ENCODE measurements at regions not wholly inside any gene's neighbourhood (a gene's known extent, or its start where the extent isn't known, plus 50 kb on each side); places are given as distances from the start of the nearest gene placed in this dataset.

DNA sequence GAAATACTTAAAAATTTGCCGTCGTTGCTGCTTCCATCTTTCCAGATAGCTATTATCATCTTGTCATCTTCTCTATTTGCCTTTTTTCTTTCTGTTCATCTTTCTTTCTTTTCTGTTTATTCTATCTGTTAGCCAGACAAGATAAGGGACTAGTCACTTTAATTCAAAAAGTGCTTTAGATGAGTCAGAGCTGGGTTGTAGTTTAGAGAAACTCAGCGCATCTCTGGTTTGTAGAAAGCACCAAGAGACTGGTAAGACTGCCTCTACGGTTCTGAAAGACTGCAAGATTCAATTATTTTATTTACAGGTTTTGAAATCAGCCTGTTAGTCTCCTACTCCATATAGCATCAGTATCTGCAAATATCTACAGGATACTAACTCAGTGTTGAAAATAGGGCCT is 562.8 kb upstream of the RIOK2 start:
- DNase-seq = no peak

DNA sequence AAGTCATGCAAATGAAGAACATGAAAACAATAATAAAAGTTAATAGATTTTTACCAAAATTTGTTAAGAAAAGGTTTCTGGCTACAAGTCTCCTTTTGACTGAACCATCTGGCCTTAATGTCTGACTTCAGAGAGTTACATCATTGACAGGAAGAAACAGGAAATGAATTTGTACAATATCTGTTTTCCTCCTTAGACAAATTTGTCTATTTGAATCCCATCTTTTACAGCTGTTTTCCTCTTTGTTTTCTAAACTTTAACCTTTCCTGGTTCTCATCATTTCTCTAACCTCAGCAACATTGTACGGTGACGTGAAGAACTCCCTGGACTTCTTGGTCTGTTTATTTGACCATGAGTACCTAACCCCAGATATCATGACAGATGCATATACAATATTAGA is 567.5 kb upstream of the RIOK2 start:
- no peak for DNase-seq

DNA sequence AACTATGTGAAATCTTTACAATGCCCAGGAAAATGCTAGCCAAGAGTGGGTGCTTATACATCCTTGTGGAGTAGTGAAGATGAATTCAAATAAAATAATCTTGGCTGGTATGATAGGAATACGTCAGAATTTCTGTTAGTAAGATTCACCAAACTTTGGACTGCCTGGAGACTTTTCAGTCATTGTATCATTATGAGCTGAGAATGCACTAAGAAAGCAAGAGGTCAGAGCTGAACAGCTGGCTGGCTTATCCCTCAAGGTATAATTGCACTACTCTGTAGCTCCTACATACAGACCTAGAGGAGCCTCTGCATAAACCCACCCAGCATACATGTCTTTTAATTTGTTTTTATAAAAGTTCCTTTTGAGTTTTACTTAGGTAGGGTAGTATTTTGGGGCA is 568.5 kb upstream of the RIOK2 start:
- peak; percentile 4 for DNase-seq

DNA sequence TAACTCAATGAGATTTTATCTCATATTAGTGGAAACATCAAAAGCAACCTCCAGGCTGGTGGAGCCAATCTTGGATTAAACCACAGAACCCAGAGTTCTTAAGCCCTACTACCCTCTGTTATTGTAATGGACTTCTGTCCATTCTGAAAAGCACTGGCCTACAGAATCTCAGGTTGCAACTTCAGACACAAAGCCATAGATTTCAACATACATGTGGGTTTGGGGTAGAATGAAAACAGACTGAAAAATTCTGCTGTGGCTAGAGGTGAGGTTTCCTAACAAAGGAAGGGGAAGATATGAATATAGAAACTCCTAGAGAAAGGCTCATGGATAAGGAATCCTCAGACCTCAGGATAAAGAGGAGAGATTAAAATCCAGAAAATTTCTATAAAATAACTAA is 569.8 kb upstream of the RIOK2 start:
- DNase-seq = no peak

DNA sequence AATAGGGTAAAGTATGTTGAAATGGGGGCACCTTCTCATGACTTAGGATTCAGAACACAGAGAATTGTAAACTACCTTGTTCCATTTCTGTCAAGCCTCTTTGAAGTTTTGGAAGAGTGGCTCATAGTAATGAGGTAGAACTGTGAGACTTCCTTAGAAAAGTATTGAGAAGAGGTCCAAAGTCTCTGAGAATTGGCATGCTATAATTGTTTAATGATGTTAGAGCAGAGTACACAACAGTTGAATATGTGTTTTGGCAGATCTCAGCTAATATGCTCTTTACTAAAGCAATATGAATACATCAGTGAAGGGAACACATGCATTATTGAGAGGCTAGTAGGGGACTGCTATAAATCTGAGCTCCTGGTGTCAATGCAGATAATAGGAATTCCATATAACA is 579.4 kb upstream of the RIOK2 start:
- no peak for DNase-seq

DNA sequence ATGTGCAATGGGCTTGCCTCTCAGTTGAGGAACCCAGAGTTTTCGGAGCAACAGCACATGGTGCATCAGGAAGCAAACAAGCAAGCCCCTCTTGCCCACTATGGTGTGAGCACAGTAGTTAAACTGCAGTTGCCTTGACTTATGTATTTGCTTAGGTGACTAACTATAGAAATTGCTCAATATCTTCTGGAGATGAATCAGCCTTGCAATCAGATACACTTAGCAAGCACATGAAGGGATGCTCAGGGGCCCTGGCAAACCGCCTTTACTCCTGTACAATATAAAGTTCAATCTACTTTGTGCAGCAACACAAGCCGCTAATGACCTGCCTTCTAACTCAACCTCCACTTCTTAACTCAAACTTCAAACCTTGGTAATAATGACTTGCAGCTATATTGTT is 581.7 kb upstream of the RIOK2 start:
- no peak for DNase-seq

DNA sequence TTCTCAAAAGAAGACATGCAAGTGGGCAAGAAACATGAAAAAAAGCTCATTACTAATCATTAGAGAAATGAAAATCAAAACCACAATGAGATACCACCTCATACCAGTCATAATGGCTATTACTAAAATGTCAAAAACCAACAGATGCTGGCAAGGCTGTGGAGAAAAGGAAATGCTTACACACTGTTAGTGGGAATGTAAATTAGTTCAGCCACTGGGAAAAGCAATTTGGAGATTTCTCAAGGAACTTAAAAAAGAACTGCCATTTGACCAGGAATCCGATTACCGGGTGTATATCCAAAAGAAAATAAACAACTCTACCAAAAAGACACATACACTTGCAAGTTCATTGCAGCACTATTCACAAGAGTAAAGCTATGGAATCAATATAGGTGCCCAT is 595.4 kb upstream of the RIOK2 start:
- no peak for DNase-seq

DNA sequence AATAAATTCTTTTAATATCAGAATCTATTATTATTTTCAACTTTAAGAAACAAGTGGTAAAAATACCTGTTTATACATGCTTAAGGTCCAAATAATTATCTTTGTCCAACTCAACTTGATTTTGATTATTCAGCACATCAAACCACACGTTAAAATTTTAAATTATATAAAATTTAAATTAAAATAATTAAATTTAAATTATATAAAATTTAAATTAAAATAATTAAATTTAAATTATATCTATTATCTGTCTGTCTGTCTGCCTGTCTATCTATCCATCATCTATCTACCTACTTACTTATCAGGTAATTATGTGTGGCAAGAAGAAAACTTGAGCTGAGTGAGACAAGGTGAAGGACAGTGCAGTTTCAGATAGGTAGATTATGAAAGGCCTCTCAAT is 605.3 kb upstream of the RIOK2 start:
- DNase-seq = no peak

DNA sequence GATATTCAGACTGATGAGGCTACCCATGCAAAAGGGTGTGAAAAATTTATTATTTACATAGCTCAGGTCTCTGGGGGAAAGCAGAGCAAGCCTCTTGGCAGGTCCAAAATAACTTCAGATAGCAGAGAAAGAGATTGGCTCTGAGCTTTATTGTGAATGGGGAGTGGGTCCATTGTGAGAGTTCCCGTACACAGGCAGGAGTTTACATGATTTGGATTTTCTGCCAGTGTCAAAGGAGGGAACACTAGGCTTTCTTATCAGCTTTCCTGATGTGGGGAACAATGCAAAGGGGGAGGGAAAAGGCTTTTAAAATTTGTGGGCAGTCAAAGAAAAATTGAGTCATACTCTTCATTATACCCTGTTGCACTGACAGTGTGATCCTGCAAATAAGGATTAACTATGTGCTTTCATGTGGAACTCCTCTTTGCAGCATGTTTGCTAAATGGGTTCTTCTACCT is 615.0 kb upstream of the RIOK2 start:
- DNase-seq = no peak

DNA sequence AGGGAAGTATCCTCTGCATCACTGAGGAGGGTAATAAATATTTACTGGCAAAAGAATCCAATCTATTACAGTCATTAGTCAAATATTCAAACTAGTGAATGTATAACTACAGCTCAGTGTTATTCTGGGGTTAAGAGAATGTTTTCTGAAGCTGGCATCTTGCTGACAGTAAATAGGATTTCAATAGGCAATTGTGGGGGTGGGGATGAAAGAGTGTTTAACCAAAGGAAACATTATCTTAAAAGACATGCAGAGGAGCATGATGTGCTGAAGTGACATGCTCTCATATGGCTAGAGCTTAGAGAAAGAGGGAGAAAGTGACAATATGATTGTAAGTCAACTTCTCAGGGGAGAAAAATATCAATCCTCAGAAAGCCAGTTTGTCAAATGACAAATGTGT is 618.4 kb upstream of the RIOK2 start:
- no peak for DNase-seq

DNA sequence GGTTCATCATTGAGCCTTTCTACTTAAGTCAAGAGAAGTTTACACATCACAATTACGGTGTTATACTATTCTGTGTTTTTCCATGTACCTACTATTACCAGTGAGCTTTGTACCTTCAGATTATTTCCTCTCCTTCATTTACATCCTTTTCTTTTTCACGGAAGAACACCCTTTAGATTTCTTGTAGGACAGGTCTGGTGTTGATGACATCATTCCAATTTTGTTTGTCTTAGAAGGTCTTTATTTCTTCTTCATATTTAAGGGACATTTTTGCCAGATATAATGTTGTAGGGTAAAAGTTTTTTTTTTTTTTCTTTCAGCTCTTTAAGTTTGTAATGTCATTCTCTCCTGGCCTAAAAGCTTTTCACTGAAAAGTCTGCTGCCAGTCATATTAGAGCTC is 637.1 kb upstream of the RIOK2 start:
- DNase-seq = no peak

DNA sequence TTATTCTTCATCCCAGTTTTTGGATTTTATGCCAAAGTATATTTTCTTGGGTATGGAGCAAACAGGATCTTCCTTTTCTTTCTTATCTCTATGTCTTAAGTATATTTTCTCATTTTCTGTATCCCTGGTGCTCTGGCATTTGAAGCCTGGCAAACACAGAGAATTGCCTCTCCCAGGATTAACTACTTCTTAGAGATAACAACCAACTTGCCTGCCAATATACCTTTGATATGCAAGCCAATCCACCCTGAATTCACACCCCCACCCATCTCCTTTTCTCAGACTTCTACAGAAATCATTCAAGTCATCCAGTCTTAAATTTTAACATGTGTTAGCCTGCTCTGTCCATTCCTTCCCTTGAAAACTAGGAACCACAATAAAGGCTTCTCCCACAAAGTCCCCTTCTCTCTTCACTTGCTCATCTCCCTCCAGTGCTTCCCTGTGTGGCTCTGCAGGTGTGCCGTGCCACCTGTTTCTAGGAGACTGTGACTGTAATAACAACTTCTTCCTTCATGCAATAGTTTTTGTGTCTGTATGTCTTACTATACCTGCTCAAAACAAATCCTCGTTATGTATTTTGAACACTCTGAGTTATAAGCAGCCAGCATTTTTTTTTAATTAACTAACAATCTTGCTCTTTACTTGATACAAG is 649.7 kb upstream of the RIOK2 start:
- DNase-seq = no peak

DNA sequence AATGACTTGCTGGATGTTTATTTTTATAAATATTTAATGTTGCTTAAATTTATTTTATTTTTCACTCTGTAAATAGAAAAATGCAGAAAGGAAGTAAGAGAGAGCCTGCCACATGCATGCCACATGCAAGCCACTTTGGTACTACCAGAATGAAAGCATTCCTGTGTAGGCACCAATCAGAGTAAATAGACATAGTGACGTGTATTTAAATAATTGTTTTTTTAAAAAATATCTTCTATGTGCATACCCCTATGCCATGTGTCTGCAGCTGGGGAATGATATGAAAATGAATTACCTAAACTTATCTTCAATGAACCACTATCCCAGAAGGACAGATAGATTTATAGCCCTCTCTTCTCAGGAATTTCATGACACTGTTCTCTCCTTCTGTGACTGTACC is 651.5 kb upstream of the RIOK2 start:
- DNase-seq = no peak

DNA sequence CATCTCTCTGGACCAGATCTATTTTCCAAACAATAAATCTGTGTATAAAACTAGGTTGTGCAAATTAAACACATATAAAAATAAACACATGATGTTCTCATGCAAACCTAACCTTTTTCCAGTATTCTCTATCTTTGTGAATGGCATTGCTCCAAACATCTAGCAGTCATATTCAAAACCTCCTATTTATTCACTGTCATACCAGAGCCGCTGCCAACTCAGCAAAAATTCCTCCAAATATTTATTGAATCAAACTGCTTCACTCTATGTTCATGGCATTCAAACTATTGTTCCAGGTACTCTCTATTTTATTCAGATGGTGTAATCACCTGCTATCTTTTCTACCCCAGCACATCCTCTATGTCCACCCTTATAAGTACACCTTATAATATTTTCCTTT is 652.1 kb upstream of the RIOK2 start:
- DNase-seq = no peak

DNA sequence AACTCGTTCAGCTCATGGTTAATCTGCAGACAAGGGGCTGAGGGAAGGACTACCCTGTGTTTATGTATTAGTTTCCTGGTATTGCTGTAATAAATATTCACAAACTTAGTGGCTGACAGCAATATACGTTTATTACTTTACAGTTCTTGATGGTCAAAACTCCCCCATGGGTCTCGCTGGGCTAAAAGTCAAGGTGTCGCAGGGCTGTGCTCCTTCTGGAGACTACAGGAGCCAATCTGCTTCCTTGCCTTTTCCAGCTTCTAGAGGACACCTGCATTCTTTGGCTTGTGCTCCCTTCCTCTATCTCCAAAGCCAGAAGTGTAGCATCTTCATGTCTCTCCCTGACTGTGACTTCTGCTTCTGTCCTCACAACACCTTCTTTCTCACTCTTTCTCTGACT is 653.8 kb upstream of the RIOK2 start:
- DNase-seq = no peak

DNA sequence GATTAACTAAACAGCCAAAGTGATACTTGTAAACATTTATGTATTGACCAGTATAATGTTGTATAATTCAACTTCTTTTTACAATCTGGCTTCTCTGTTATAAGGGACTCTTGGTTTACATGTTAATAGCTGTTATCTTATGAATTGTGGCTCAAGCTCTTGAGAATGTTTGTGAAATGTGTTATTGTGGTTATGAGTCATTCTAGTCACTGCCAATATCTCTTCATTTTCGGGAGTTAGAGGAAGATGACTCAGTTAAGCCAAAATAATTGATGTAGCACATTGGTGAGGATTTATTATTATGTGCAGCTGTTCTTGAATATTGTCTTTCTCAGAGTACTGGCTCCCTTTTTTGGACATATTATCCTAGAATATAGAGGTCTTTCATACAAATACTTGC is 655.2 kb upstream of the RIOK2 start:
- no peak for DNase-seq

DNA sequence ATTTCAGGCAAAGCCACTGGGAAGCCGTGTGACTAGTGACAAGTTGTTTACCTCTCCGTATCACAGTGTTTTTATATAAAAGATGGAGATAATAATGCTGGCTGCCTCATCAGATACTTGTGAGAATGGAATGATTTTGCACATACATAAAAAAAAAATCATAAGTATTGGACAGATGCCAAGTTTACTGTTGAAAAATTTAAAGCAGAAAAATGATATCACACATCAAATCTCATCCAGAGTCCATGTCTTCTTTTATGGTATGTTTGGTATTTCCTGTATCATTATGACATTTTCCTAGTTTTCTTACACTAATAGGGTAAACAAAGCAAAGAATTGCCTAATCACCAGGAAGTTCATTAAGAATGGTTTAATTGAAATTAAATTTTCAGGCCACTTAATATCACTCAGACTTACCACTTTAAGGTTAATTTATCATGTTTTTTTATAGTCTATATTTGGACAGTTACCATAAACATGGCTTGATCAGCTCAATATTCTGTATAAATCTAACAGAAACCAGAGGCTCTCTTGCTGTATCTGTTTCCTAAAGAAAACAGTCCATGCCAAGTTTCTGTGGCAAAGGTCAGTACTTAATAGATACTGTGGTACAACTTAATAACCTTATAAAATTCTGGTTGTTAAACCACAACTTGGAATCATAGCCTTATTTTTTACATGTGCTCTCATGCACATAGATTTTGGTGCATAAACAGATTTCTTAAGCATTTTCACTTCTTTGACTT is 656.5 kb upstream of the RIOK2 start:
- DNase-seq = no peak

DNA sequence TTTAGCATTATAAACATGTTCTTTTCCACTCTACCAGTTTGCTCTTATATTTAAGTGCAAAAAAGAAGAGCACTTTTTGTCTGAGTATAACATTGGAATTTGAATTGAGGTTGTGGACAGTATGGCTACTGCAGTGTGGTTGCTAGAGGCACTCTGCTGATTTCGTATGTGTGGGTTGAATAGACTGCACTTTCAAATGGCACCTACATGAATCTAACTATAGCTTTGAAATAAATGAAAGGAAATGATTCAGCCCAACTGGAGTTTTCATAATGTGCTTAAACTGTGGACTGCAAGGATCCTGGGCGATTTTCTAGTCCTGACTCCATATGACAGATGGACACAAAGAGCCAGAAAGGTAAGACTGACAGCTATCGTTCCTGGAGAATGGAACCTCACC is 657.6 kb upstream of the RIOK2 start:
- no peak for DNase-seq

DNA sequence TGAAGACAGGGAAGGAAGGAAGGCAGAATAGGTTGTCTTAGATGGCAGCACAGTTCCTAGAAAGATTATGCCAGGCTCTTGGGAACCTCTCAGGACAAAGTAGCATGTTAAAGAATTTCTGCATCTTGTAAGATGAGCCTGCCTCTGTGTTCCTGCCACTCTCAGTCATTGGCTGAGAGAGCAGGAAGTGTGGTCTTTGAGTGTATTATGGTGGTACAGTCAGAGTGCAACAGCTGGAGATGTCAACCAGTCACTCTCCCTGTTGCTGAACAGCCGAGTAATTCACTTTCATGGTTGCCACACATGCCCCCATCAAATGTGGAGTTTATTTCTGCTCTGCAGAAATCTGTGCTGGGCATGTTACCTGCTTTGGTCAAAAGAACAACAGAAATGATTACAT is 659.6 kb upstream of the RIOK2 start:
- DNase-seq = no peak

DNA sequence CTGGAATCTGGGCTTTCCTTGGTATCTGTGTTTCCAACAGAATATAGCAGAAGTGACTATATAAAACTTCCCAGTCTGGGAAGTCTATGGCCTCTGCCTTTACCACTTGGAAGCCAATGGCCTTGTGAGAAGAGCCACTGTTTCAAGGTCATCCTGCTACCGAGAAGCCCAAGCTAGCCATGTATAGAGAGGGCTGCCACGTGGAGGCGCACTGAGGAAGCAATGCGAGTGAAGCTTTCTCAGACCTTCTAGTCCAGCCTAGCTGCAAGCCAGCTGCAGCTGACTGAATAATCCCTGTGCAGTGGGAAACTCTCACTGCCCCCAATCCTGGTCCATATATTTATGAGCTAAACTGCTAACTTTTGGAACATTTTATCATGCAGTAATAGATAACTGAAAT is 661.8 kb upstream of the RIOK2 start:
- DNase-seq = peak; percentile 18

DNA sequence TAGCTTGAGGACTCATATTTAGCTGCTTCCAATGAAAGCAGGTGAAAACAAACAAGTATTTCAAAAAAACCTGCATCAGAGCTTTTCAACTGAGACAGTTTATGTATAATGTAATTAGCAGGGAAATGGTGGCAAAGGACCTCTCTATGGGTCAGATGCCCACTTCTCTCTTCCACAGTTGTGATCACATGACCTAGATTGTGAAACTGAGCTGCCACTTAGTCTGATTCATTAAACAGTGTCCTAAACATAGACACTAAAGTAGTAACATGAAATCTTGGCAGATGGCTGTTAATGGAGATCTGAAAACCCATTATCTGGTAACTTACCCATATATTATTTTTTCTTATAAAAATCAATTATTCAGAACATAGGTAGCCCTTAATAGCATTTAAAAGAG is 663.6 kb upstream of the RIOK2 start:
- DNase-seq = no peak

DNA sequence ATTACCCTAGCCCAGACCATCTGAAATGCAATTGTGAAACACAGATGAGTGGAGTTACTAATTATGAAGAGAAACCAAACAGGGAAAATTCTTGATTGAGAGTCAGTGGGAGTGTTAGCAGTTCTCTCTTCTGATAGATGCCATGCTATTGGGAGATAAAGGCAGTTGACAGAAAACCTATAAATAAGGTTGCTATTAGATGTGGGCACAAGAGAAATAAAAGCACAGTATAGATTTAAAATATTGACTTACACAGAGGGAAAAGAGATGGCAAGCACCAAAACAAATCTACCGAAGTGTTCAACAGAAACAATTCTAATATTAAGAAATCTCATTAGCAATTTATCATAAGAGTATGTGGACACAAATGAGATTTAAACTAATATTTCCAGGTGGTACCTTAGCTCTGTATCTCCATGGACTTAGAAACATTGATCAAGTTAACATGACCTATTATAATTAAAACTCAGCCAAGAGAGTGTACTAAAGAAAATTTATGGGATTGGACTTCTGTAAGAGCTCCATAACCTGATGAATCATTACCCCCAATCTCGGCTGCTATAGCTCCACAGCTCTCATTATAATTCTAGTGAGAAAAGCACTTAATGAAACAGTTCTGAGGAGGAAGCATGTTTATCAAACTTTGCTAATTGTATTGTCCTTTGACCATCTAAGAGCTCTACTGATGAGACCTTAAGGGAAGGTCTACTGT is 665.0 kb upstream of the RIOK2 start:
- DNase-seq = no peak

DNA sequence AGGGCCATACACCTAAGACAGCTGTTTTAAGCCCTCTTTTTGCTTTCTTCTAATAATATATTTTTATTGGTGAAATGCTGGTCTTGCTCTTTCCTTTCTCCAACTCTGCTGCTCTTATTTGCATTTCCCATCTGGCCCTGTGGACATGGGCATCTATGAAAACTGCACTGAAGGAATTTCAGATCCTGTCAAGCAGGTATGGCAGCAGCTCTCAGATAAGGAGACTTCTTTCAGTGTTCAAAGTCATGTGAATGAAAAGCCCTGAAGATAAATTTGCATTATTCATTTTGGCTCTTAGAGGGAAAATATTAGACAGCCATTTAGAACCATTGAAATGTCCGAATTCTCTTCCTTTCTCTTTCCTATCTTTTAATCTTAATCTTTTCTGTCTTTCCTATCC is 668.0 kb upstream of the RIOK2 start:
- DNase-seq = no peak

Data from NCI-H82 (cell line).